Vagina (tissue), 2 donors: ENCODE measurements at regions not wholly inside any gene's neighbourhood (a gene's known extent, or its start where the extent isn't known, plus 50 kb on each side); places are given as distances from the start of the nearest gene placed in this dataset.

ENCODE experiments used
- CTCF ChIP-seq, 3 experiments: fragments of 450-650 bp in 2 of 3; fragments of 200-600 bp in 1 of 3; sonication (generic) in 1 of 3; IDR thresholded peaks; one replicate each; pipeline ENCODE4 v1.5.1; 2017 to 2019; ENCODE audit warnings: antibody characterized with exemption in 3 of 3, mild to moderate bottlenecking in 2 of 3, moderate library complexity in 2 of 3
- POLR2A ChIP-seq, 2 donors: fragments of 450-650 bp; IDR thresholded peaks; one replicate each; pipeline ENCODE4 v1.6.1; 2017; ENCODE audit warnings: antibody characterized with exemption in 2 of 2, mild to moderate bottlenecking in 2 of 2, moderate library complexity in 2 of 2
- POLR2AphosphoS5 ChIP-seq, 2 donors: sonication (generic); formaldehyde crosslinking; IDR thresholded peaks; one replicate each; pipeline ENCODE4 v1.9.0; 2017; ENCODE audit warnings: antibody characterized with exemption in 2 of 2, mild to moderate bottlenecking in 2 of 2, low read depth in 1 of 2; ENCODE audit not compliant: insufficient read depth in 1 of 2

GRCh38 chr2:5923957-5924945 is 232.1 kb downstream of the SOX11 start:
- TF ChIP-seq POLR2A (IDR thresholded peaks at IDR 0.05) (no peak), CTCF (IDR thresholded peaks at IDR 0.05) (no peak), POLR2AphosphoS5 (IDR thresholded peaks at IDR 0.05; ENCODE audit: insufficient read depth in 1 of 2, low read depth in 1 of 2) (no peak)
